ENCODE measurements at regions not wholly inside any gene's neighbourhood (a gene's known extent, or its start where the extent isn't known, plus 50 kb on each side); places are given as distances from the start of the nearest gene placed in this dataset.

DNA sequence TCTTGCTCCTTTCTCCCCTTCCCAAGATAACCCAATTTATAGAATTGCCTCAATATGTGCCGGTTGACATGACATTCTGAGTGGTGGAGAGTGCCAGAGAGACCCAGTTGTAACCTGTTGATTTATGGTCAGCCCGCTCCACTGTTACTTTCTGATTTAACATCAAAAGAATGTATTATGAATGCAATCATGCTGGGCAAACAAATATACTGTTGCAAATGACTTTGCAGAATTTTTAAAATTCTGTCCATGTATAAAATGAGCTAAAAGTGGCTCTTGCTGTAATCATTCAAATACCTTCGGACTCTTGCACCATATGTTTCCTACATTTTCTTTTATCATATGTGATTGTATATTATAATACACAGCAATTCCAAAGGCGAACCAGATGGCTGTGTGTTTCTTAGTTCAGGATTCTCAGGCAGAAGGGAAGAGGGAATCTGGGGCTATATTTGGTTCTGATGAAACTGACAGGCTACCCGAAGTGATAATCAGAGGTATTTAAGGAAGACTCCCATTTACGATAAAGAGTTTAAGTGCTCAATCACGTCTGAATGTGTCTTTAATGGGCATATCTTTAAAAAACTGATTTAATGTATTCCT lies 131.7 kb downstream of the CLCN4 start:
- Histone ChIP-seq H3K27ac (ENCODE audit: low read depth, low read length) (no peak overlapping the region), H3K36me3 (ENCODE audit: insufficient read depth, low read length) (no peaks in the 10 kb centered on the region), H3K9me3 (ENCODE audit: control insufficient read depth in 1 of 2, low read length in 2 of 2) (no peaks in the 10 kb centered on the region), H3K4me3 (ENCODE audit: low read length in 2 of 2) (no peak overlapping the region), H3K4me1 (ENCODE audit: insufficient read depth, low read length) (no peaks in the 10 kb centered on the region), H3K27me3 (ENCODE audit: insufficient read depth, low read length) (no peaks in the 10 kb centered on the region)
- Mint-ChIP-seq H3K4me1 (no peaks in the 10 kb centered on the region), H3K4me3 (no peak overlapping the region), H3K27ac (no peak overlapping the region), H3K36me3 (no peaks in the 10 kb centered on the region), H3K9me3 (peaks cover 0 to 6% (median 1%) of the 10 kb centered on the region in 8 donors), H3K27me3 (no peaks in the 10 kb centered on the region)
- ChIA-PET POLR2A (ENCODE audit: partially characterized antibody) (no interaction called here), CTCF (ENCODE audit: partially characterized antibody) (no interaction called here)
- intact Hi-C loops (cut with micrococcal nuclease): no loop called here
- no peak for DNase-seq

DNA sequence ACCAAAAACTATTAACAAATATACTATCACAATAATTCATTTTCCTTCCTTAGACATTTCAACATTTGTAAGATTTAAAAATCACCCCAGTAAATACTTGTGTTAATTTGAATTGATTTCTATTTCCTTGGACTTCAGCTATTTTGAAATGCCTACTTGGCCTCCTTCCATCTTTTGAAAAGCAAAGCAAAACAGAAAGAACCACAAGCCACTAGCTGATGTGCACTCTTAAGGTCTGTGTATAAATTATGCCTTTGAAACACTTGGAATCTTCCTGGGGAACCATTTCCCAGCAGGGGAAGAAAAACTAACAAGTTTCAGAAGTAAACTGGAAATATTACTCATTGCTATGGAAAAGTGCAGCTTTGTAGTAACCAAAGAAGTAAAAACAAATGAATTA lies 139.8 kb downstream of the CLCN4 start:
- Mint-ChIP-seq H3K27me3 (no peaks in the 10 kb centered on the region), H3K4me3 (no peak overlapping the region), H3K36me3 (no peaks in the 10 kb centered on the region), H3K9me3 (peaks cover 0 to 15% (median 10%) of the 10 kb centered on the region in 8 donors), H3K4me1 (no peaks in the 10 kb centered on the region), H3K27ac (no peak overlapping the region)
- Histone ChIP-seq H3K4me1 (ENCODE audit: insufficient read depth, low read length) (no peaks in the 10 kb centered on the region), H3K4me3 (ENCODE audit: low read length in 2 of 2) (no peak overlapping the region), H3K9me3 (ENCODE audit: control insufficient read depth in 1 of 2, low read length in 2 of 2) (no peaks in the 10 kb centered on the region), H3K27ac (ENCODE audit: low read depth, low read length) (no peak overlapping the region), H3K36me3 (ENCODE audit: insufficient read depth, low read length) (no peaks in the 10 kb centered on the region), H3K27me3 (ENCODE audit: insufficient read depth, low read length) (no peaks in the 10 kb centered on the region)
- CTCF ChIA-PET (ENCODE audit: partially characterized antibody): no interaction called here
- no peak for DNase-seq
- POLR2A ChIA-PET (ENCODE audit: partially characterized antibody): no interaction called here
- intact Hi-C loops (cut with micrococcal nuclease): no loop called here

DNA sequence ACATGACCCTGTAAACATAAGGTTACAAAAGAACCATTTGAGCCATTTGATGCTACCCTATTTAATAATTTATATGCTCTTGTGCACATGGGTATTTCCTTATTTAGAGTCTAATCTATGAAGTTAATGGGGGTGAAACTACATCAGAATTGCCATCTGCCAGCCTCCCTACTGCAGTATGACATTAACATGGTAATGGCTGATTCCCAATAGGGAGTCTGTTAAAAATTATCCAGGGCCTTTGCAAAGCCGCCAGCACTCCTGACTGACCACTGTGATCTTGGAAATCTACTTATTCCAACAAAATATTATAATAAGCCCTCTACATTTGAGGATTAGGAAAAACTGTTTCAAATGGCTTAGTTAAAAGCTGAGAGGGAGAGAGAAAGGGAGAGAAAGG lies 153.7 kb downstream of the CLCN4 start:
- Histone ChIP-seq H3K9me3 (ENCODE audit: control insufficient read depth in 1 of 2, low read length in 2 of 2) (no peaks in the 10 kb centered on the region), H3K36me3 (ENCODE audit: insufficient read depth, low read length) (no peaks in the 10 kb centered on the region), H3K27me3 (ENCODE audit: insufficient read depth, low read length) (no peaks in the 10 kb centered on the region), H3K4me1 (ENCODE audit: insufficient read depth, low read length) (no peaks in the 10 kb centered on the region), H3K27ac (ENCODE audit: low read depth, low read length) (no peak overlapping the region), H3K4me3 (ENCODE audit: low read length in 2 of 2) (no peak overlapping the region)
- Mint-ChIP-seq H3K4me3 (no peak overlapping the region), H3K9me3 (peaks cover 0 to 6% (median 0%) of the 10 kb centered on the region in 8 donors), H3K4me1 (no peaks in the 10 kb centered on the region), H3K27ac (no peak overlapping the region), H3K36me3 (no peaks in the 10 kb centered on the region), H3K27me3 (no peaks in the 10 kb centered on the region)
- CTCF ChIA-PET (ENCODE audit: partially characterized antibody): no interaction called here
- POLR2A ChIA-PET (ENCODE audit: partially characterized antibody): no interaction called here
- intact Hi-C loops (cut with micrococcal nuclease): no loop called here
- DNase-seq: no peak

DNA sequence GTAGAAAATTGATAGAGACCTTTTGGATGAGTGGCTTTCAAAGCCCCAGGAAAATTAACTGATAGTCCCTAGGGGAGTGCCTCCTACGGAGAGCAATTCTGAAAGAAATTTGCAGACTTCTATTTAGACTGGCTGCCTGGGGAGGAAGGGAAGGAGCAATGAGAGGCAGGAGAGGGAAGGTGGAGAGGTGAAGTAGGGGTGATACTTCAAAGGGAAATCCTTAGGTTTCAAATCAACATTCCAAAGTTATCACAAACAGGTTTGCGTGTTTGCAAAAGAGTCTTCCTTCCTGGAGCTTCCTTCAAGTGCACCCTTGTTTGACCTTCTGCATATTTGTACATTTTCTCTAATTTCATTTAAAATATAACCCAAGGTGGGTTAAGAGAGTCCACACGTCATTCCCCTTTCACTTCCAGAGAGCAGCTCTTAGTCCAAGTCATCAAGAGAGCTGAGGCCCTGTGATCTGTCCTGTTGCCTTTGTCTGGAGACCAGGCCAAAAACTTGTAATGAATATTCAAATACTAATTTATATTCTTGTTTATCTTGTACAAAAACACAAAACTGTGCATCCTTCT lies 157.8 kb downstream of the CLCN4 start:
- H3K36me3 Mint-ChIP-seq: no peaks in the 10 kb centered on the region
- intact Hi-C loops (cut with micrococcal nuclease): no loop called here
- CTCF ChIA-PET (ENCODE audit: partially characterized antibody): no interaction called here

DNA sequence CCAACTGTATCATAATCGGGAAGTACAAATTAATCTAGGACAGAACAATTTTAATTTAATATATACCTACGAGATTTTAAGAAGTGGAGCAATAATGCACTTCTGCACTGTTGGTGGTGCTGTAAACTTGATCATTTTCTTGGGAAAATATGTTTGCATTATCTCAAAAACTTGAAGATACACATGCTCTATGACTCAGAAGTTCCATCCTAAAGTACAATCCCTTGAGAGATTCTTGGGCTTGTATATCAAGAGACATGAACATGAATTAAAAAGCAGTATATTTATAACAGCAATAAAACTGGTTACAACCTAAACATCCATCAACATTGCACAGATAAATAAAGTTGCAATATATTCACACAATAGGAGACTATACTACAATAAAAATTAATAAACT lies 168.8 kb downstream of the CLCN4 start:
- POLR2A ChIA-PET (ENCODE audit: partially characterized antibody): no interaction called here
- no peaks in the 10 kb centered on the region for H3K27me3 ChIP-seq (ENCODE audit: insufficient read depth, low read length)
- Mint-ChIP-seq H3K27me3 (no peaks in the 10 kb centered on the region), H3K4me3 (no peak overlapping the region), H3K27ac (no peak overlapping the region), H3K9me3 (no peaks in the 10 kb centered on the region), H3K36me3 (no peaks in the 10 kb centered on the region), H3K4me1 (no peaks in the 10 kb centered on the region)
- intact Hi-C loops (cut with micrococcal nuclease): no loop called here
- no peak overlapping the region for H3K27ac ChIP-seq (ENCODE audit: low read depth, low read length)
- CTCF ChIA-PET (ENCODE audit: partially characterized antibody): no interaction called here
- no peaks in the 10 kb centered on the region for H3K4me1 ChIP-seq (ENCODE audit: insufficient read depth, low read length)
- H3K9me3 ChIP-seq (ENCODE audit: control insufficient read depth in 1 of 2, low read length in 2 of 2): no peaks in the 10 kb centered on the region
- H3K4me3 ChIP-seq (ENCODE audit: low read length in 2 of 2): no peak overlapping the region
- H3K36me3 ChIP-seq (ENCODE audit: insufficient read depth, low read length): no peaks in the 10 kb centered on the region
- DNase-seq: no peak

More for the DNA sequence above, 157.8 kb downstream of the CLCN4 start:
- Histone ChIP-seq H3K36me3 (ENCODE audit: insufficient read depth, low read length) (no peaks in the 10 kb centered on the region), H3K27me3 (ENCODE audit: insufficient read depth, low read length) (no peaks in the 10 kb centered on the region), H3K27ac (ENCODE audit: low read depth, low read length) (no peak overlapping the region), H3K9me3 (ENCODE audit: control insufficient read depth in 1 of 2, low read length in 2 of 2) (no peaks in the 10 kb centered on the region), H3K4me1 (ENCODE audit: insufficient read depth, low read length) (no peaks in the 10 kb centered on the region), H3K4me3 (ENCODE audit: low read length in 2 of 2) (no peak overlapping the region)
- H3K27ac Mint-ChIP-seq: no peak overlapping the region
- DNase-seq: no peak
- H3K9me3 Mint-ChIP-seq: no peaks in the 10 kb centered on the region
- H3K4me1 Mint-ChIP-seq: no peaks in the 10 kb centered on the region
- no peak overlapping the region for H3K4me3 Mint-ChIP-seq
- POLR2A ChIA-PET (ENCODE audit: partially characterized antibody): no interaction called here
- no peaks in the 10 kb centered on the region for H3K27me3 Mint-ChIP-seq

DNA sequence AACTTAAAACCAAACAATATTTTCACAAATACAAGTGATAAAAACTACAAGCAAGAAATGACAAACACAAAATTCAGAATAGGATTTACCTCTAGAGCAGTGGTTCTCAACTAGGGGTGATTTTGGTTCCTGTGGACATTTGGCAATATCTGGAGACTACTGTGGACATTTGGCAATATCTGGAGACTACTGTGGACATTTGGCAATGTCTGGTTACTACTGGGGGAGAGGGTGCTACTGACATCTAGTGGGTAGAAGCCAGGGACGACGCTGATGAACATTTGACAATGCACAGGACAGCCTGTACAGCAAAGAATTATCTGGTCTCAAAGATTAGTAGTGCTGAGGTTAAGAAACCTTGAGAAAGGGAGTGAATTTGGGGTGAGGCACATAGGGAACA lies 169.8 kb downstream of the CLCN4 start:
- Mint-ChIP-seq H3K36me3 (no peaks in the 10 kb centered on the region), H3K27ac (no peak overlapping the region), H3K4me1 (no peaks in the 10 kb centered on the region), H3K27me3 (no peaks in the 10 kb centered on the region), H3K9me3 (no peaks in the 10 kb centered on the region), H3K4me3 (no peak overlapping the region)
- CTCF ChIA-PET (ENCODE audit: partially characterized antibody): no interaction called here
- Histone ChIP-seq H3K27me3 (ENCODE audit: insufficient read depth, low read length) (no peaks in the 10 kb centered on the region), H3K36me3 (ENCODE audit: insufficient read depth, low read length) (no peaks in the 10 kb centered on the region), H3K4me3 (ENCODE audit: low read length in 2 of 2) (no peak overlapping the region), H3K9me3 (ENCODE audit: control insufficient read depth in 1 of 2, low read length in 2 of 2) (no peaks in the 10 kb centered on the region), H3K4me1 (ENCODE audit: insufficient read depth, low read length) (no peaks in the 10 kb centered on the region), H3K27ac (ENCODE audit: low read depth, low read length) (no peak overlapping the region)
- DNase-seq: no peak
- POLR2A ChIA-PET (ENCODE audit: partially characterized antibody): no interaction called here
- intact Hi-C loops (cut with micrococcal nuclease): no loop called here

DNA sequence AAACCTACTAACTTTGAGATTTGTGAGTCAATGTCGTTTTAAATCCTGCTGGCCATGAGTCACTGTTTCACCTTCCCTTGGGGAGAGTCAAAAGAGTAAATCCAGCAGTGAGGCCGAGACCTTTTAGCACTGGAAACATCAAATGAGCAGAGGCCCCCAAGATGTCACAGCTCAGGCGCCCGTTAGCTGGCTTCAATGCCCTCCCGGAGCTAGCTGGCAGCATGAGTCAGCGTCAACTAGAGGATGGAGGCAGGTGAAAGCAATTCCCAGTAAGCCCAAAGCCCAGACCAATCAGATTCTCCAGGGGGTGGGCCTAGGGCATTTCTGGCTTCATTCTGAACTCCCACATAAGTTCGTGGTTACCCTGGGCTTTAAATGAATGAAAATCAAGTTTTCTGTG lies 170.9 kb downstream of the CLCN4 start:
- Mint-ChIP-seq H3K4me3 (no peak overlapping the region), H3K9me3 (no peaks in the 10 kb centered on the region), H3K4me1 (no peaks in the 10 kb centered on the region), H3K36me3 (no peaks in the 10 kb centered on the region), H3K27ac (no peak overlapping the region), H3K27me3 (no peaks in the 10 kb centered on the region)
- H3K27ac ChIP-seq (ENCODE audit: low read depth, low read length): no peak overlapping the region
- no peaks in the 10 kb centered on the region for H3K4me1 ChIP-seq (ENCODE audit: insufficient read depth, low read length)
- no peaks in the 10 kb centered on the region for H3K27me3 ChIP-seq (ENCODE audit: insufficient read depth, low read length)
- ChIA-PET POLR2A (ENCODE audit: partially characterized antibody) (no interaction called here), CTCF (ENCODE audit: partially characterized antibody) (no interaction called here)
- intact Hi-C loops (cut with micrococcal nuclease): no loop called here
- no peaks in the 10 kb centered on the region for H3K36me3 ChIP-seq (ENCODE audit: insufficient read depth, low read length)
- H3K9me3 ChIP-seq (ENCODE audit: control insufficient read depth in 1 of 2, low read length in 2 of 2): no peaks in the 10 kb centered on the region
- H3K4me3 ChIP-seq (ENCODE audit: low read length in 2 of 2): no peak overlapping the region
- DNase-seq: no peak

DNA sequence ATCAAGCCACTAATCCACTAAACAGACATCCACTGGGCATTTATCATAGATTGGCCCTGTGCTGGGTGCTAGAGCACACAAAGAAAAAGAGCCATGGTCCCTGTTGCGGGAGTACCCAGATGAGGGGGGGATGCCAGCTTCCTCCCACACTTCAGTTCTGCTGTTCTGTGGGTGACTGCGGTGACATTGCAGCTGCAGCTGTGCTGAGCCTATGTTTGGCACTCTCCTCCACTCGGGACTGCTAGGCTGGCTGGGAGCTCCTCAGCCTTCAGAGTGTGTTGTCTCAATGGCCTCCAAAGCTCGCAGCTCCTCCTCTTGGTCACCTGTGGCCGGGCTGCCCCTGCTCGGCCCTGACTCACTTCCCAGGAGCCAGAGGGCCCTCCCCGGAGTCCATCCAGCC lies 173.2 kb downstream of the CLCN4 start:
- no peaks in the 10 kb centered on the region for H3K27me3 Mint-ChIP-seq
- Histone ChIP-seq H3K27me3 (ENCODE audit: insufficient read depth, low read length) (no peaks in the 10 kb centered on the region), H3K9me3 (ENCODE audit: control insufficient read depth in 1 of 2, low read length in 2 of 2) (no peaks in the 10 kb centered on the region), H3K27ac (ENCODE audit: low read depth, low read length) (no peak overlapping the region), H3K4me3 (ENCODE audit: low read length in 2 of 2) (no peak overlapping the region), H3K4me1 (ENCODE audit: insufficient read depth, low read length) (no peaks in the 10 kb centered on the region), H3K36me3 (ENCODE audit: insufficient read depth, low read length) (no peaks in the 10 kb centered on the region)
- H3K4me3 Mint-ChIP-seq: no peak overlapping the region
- H3K27ac Mint-ChIP-seq: no peak overlapping the region
- no peaks in the 10 kb centered on the region for H3K36me3 Mint-ChIP-seq
- intact Hi-C loops (cut with micrococcal nuclease): no loop called here
- no peak for DNase-seq
- no peaks in the 10 kb centered on the region for H3K4me1 Mint-ChIP-seq
- CTCF ChIA-PET (ENCODE audit: partially characterized antibody): no interaction called here
- POLR2A ChIA-PET (ENCODE audit: partially characterized antibody): no interaction called here
- H3K9me3 Mint-ChIP-seq: no peaks in the 10 kb centered on the region
